H1 (cell line): ENCODE measurements at regions not wholly inside any gene's neighbourhood (a gene's known extent, or its start where the extent isn't known, plus 50 kb on each side); places are given as distances from the start of the nearest gene placed in this dataset.

ENCODE experiments used
- CTCF ChIA-PET: fragments of 300-600 bp; sonication (Branson Sonifier 250); formaldehyde crosslinking; loops from one replicate; lab custom pipeline; 2021; ENCODE audit not compliant: partially characterized antibody; lab: Charles Lee
- POLR2A ChIA-PET: fragments of 300-600 bp; sonication (Branson Sonifier 250); formaldehyde crosslinking; loops from one replicate; lab custom pipeline; 2021; ENCODE audit warnings: inconsistent platforms; ENCODE audit not compliant: partially characterized antibody; lab: Charles Lee
- DNase-seq, 2 experiments: peaks; one replicate each; pipeline versions ENCODE4 v3.0.0 to v3.0.0-alpha.2; 2010 to 2022; ENCODE audit warnings: low spot score in 2 of 2, low read depth in 1 of 2, mixed read lengths in 1 of 2
- FAIRE-seq: peaks from 2 replicates; lab custom pipeline; 2011; peaks lifted over from hg19 to GRCh38; lab: Jason Lieb, UNC
- H2AFZ ChIP-seq: 2 replicates; pipeline ENCODE4 v1.8.1; 2012; ENCODE audit warnings: low read length, inconsistent platforms
- H2AK5ac ChIP-seq: 2 replicates; pipeline ENCODE4 v1.6.1; 2013; ENCODE audit warnings: low read depth, low read length
- H2BK120ac ChIP-seq: replicated peaks from 2 replicates; pipeline ENCODE3; 2013; ENCODE audit warnings: low read depth, low read length, inconsistent platforms
- H2BK12ac ChIP-seq: 2 replicates; pipeline ENCODE4 v1.6.1; 2013; ENCODE audit warnings: low read depth, low read length
- H2BK15ac ChIP-seq: 2 replicates; pipeline ENCODE4 v1.6.1; 2013; ENCODE audit warnings: low read length
- H2BK20ac ChIP-seq: 2 replicates; pipeline ENCODE4 v1.6.1; 2013; ENCODE audit warnings: low read length
- H2BK5ac ChIP-seq: 2 replicates; pipeline ENCODE4 v1.6.1; 2013; ENCODE audit warnings: low read depth, low read length
- H3K14ac ChIP-seq: 2 replicates; pipeline ENCODE4 v1.6.1; 2013; ENCODE audit warnings: inconsistent platforms; ENCODE audit not compliant: insufficient read length
- H3K18ac ChIP-seq: 2 replicates; pipeline ENCODE4 v1.6.1; 2013; ENCODE audit warnings: low read length; ENCODE audit errors: extremely low read depth
- H3K23ac ChIP-seq: 2 replicates; pipeline ENCODE4 v1.6.1; 2013; ENCODE audit warnings: inconsistent platforms; ENCODE audit not compliant: insufficient read length
- H3K23me2 ChIP-seq: 2 replicates; pipeline ENCODE4 v1.6.1; 2013; ENCODE audit warnings: low read depth, low read length
- H3K27ac ChIP-seq: 2 replicates; pipeline ENCODE4 v1.6.1; 2011; ENCODE audit warnings: low read depth, low read length, inconsistent platforms
- H3K27me3 ChIP-seq, 4 experiments: replicated peaks in 1 of 4; 1 replicate in 1 of 4; 2 replicates in 3 of 4; pipeline versions ENCODE4 v1.6.1 to v1.8.1; 2011 to 2013; ENCODE audit warnings: low read length in 3 of 4, mild to moderate bottlenecking in 3 of 4, inconsistent platforms in 2 of 4, mixed read lengths in 2 of 4, moderate library complexity in 1 of 4; ENCODE audit not compliant: control insufficient read depth in 3 of 4, insufficient read depth in 3 of 4; ENCODE audit errors: extremely low read depth in 1 of 4
- H3K36me3 ChIP-seq, 4 experiments: 2 replicates each; pipeline versions ENCODE4 v1.6.1 to v1.8.1; 2011 to 2013; ENCODE audit warnings: mild to moderate bottlenecking in 4 of 4, low read length in 3 of 4, moderate library complexity in 2 of 4, control low read depth in 1 of 4, inconsistent platforms in 1 of 4; ENCODE audit not compliant: insufficient read depth in 4 of 4, control insufficient read depth in 2 of 4
- H3K4ac ChIP-seq: replicated peaks from 2 replicates; pipeline ENCODE3; 2013; ENCODE audit warnings: low read length, low read depth, mixed read lengths, inconsistent platforms; ENCODE audit not compliant: insufficient read length
- H3K4me1 ChIP-seq, 4 experiments: replicated peaks in 1 of 4; 1 replicate in 1 of 4; 2 replicates in 3 of 4; pipeline versions ENCODE4 v1.6.1 to v1.8.1; 2011 to 2013; ENCODE audit warnings: low read length in 3 of 4, inconsistent platforms in 2 of 4, mixed read lengths in 1 of 4; ENCODE audit not compliant: insufficient read depth in 4 of 4, control insufficient read depth in 3 of 4
- H3K4me2 ChIP-seq, 2 experiments: 2 replicates each; pipeline versions ENCODE4 v1.6.1 to v1.8.1; 2011 to 2013; ENCODE audit warnings: low read depth in 2 of 2, low read length in 2 of 2, control low read depth in 1 of 2, inconsistent platforms in 1 of 2, mild to moderate bottlenecking in 1 of 2; ENCODE audit not compliant: insufficient read depth in 1 of 2
- H3K4me3 ChIP-seq, 4 experiments: fragments of 200-600, 300-600 bp in 1 of 4; sonication (generic), shearing (Covaris generic), sonication (Bioruptor Twin) in 1 of 4; 2 replicates each; pipeline versions ENCODE4 v1.5.1 to v1.8.1; 2011 to 2016; ENCODE audit warnings: low read length in 4 of 4, low read depth in 3 of 4, control low read depth in 2 of 4, inconsistent platforms in 2 of 4, mild to moderate bottlenecking in 2 of 4, mixed read lengths in 1 of 4, moderate library complexity in 1 of 4; ENCODE audit not compliant: insufficient read depth in 2 of 4; ENCODE audit errors: extremely low read depth in 1 of 4
- H3K56ac ChIP-seq: replicated peaks from 2 replicates; pipeline ENCODE3; 2013; ENCODE audit warnings: low read depth, mild to moderate bottlenecking, mixed read lengths, low read length, inconsistent platforms; ENCODE audit not compliant: insufficient read length
- H3K79me1 ChIP-seq: 2 replicates; pipeline ENCODE4 v1.6.1; 2013; ENCODE audit warnings: low read depth, low read length, control low read depth
- H3K79me2 ChIP-seq, 2 experiments: 2 replicates each; pipeline versions ENCODE4 v1.6.1 to v1.8.1; 2012 to 2013; ENCODE audit warnings: low read length in 2 of 2, mild to moderate bottlenecking in 2 of 2, inconsistent platforms in 1 of 2; ENCODE audit not compliant: insufficient read depth in 2 of 2, control insufficient read depth in 1 of 2
- H3K9ac ChIP-seq, 4 experiments: replicated peaks in 1 of 4; 1 replicate in 1 of 4; 2 replicates in 3 of 4; pipeline versions ENCODE4 v1.6.1 to v1.8.1; 2011 to 2013; ENCODE audit warnings: low read depth in 3 of 4, low read length in 3 of 4, control low read depth in 2 of 4, mild to moderate bottlenecking in 2 of 4, moderate library complexity in 2 of 4, inconsistent platforms in 1 of 4; ENCODE audit errors: extremely low read depth in 1 of 4
- H3K9me3 ChIP-seq, 2 experiments: 2 replicates each; pipeline versions ENCODE4 v1.6.1 to v1.8.1; 2012 to 2013; ENCODE audit warnings: mild to moderate bottlenecking in 2 of 2, moderate library complexity in 2 of 2, control low read depth in 1 of 2, inconsistent platforms in 1 of 2, low read depth in 1 of 2, low read length in 1 of 2, mixed read lengths in 1 of 2; ENCODE audit not compliant: insufficient read depth in 2 of 2
- H4K20me1 ChIP-seq, 2 experiments: replicated peaks in 1 of 2; 2 replicates each; pipeline versions ENCODE3 to v1.8.1; 2011 to 2013; ENCODE audit warnings: inconsistent platforms in 2 of 2, low read length in 2 of 2, mild to moderate bottlenecking in 1 of 2; ENCODE audit not compliant: insufficient read depth in 2 of 2, control insufficient read depth in 1 of 2
- H4K5ac ChIP-seq: 2 replicates; pipeline ENCODE4 v1.6.1; 2013; ENCODE audit warnings: low read length, low read depth, mixed read lengths, inconsistent platforms; ENCODE audit not compliant: insufficient read length
- H4K8ac ChIP-seq: 2 replicates; pipeline ENCODE4 v1.8.0; 2013; ENCODE audit warnings: mild to moderate bottlenecking, moderate library complexity, low read length, inconsistent platforms; ENCODE audit not compliant: insufficient read depth; ENCODE audit errors: extremely low read depth
- H4K91ac ChIP-seq: replicated peaks from 2 replicates; pipeline ENCODE3; 2013; ENCODE audit warnings: low read length, mixed read lengths, inconsistent platforms; ENCODE audit not compliant: insufficient read length
- ATF3 ChIP-seq: IDR thresholded peaks from 2 replicates; pipeline ENCODE4 v1.6.1; 2011; ENCODE audit warnings: low read depth, mild to moderate bottlenecking, low read length; ENCODE audit not compliant: insufficient read depth
- BACH1 ChIP-seq: IDR thresholded peaks from 2 replicates; pipeline ENCODE4 v1.6.1; 2012; ENCODE audit warnings: low read length, improper control_type of control experiment
- CHD1 ChIP-seq: IDR thresholded peaks from 2 replicates; pipeline ENCODE4 v1.6.1; 2012; ENCODE audit warnings: low read depth, low read length, improper control_type of control experiment
- EGR1 ChIP-seq: IDR thresholded peaks from 2 replicates; pipeline ENCODE4 v1.6.1; 2011; ENCODE audit warnings: low read depth, low read length, borderline replicate concordance
- EP300 ChIP-seq, 2 experiments: IDR thresholded peaks; 1 replicate in 1 of 2; 2 replicates in 1 of 2; pipeline ENCODE4 v1.6.1; 2011 to 2012; ENCODE audit warnings: low read depth in 2 of 2, low read length in 2 of 2, mild to moderate bottlenecking in 2 of 2, borderline replicate concordance in 1 of 2, inconsistent platforms in 1 of 2, moderate library complexity in 1 of 2
- JUN ChIP-seq: IDR thresholded peaks from 2 replicates; pipeline ENCODE4 v1.6.1; 2011; ENCODE audit warnings: low read depth, mild to moderate bottlenecking, improper control_type of control experiment, low read length
- SIRT6 ChIP-seq: IDR thresholded peaks from one replicate; pipeline ENCODE4 v1.7.1; 2012; ENCODE audit warnings: low read length, inconsistent platforms
- SP2 ChIP-seq: IDR thresholded peaks from 2 replicates; pipeline ENCODE4 v1.6.1; 2012; ENCODE audit warnings: mild to moderate bottlenecking, low read length, inconsistent platforms
- TAF7 ChIP-seq: optimal IDR thresholded peaks from 2 replicates; pipeline ENCODE3; 2011; ENCODE audit warnings: low read depth, mild to moderate bottlenecking, inconsistent platforms, low read length, moderate library complexity, borderline replicate concordance
- YY1 ChIP-seq: IDR thresholded peaks from 2 replicates; pipeline ENCODE4 v1.6.1; 2011; ENCODE audit warnings: low read depth, mild to moderate bottlenecking, low read length
- WGBS, 2 experiments: shearing (Covaris generic) in 1 of 2; methylation state at CpG; one replicate each; pipeline versions ENCODE4 v1.1.6 to v1.1.7; 2013 to 2015; ENCODE audit warnings: low lambda C conversion rate in 2 of 2, mixed read lengths in 2 of 2, inconsistent platforms in 1 of 2, low coverage in 1 of 2, missing lambda C conversion rate in 1 of 2; ENCODE audit not compliant: insufficient replicate concordance in 2 of 2, insufficient coverage in 1 of 2, insufficient read length in 1 of 2; ENCODE audit errors: extremely low coverage in 1 of 2, missing lambda C conversion rate in 1 of 2; 5-methylcytosine and 5-hydroxymethylcytosine counted together
- TF ChIP-seq, protein P1 (sequence below): IDR thresholded peaks from 2 replicates; pipeline ENCODE4 v1.6.1; 2012; ENCODE audit warnings: low read length, inconsistent platforms

DNA sequence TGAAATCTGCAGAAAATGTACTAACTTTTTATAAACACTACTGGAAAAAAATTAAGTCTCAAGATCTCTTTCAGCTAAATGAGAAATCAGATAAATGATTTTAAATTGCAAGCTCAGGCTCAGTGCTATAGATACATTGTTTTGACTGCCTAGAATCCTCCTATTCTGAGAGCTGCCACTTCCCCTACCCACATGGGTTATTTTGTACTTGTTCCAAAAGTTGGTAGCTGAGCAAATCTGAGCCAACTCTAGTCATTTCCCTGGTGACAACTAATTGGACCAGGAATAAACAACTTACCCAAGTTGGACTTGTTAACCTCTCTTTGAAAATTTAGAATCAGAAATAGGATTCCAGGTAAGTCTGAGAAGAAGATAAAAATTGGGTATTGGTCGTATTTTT is 202.1 kb downstream of the MBL2 start:
- Histone ChIP-seq H2BK5ac (no peak overlapping the region), H3K79me2 (no peaks in the 10 kb centered on the region), H3K4me1 (no peaks in the 10 kb centered on the region), H3K23me2 (no peaks in the 10 kb centered on the region), H4K20me1 (no peaks in the 10 kb centered on the region), H2BK20ac (no peak overlapping the region), H3K56ac (no peak overlapping the region), H3K4ac (no peak overlapping the region), H4K5ac (no peak overlapping the region), H4K91ac (no peak overlapping the region), H3K4me2 (no peak overlapping the region), H3K23ac (no peak overlapping the region), H3K9me3 (no peaks in the 10 kb centered on the region), H2AFZ (no peak overlapping the region)
- no peak for DNase-seq
- 81% methylated on average over 1 of the region's 1 CpG; no CpG with 5 or more reads in 1 of the 2 experiments for WGBS, 2 experiments
- TF ChIP-seq SP2 (no peak), ATF3 (no peak), EGR1 (no peak), TAF7 (no peak), BACH1 (no peak), YY1 (no peak), CHD1 (no peak), JUN (no peak), EP300 (IDR thresholded peaks at IDR 0.05; ENCODE audit: borderline replicate concordance in 1 of 2, low read depth in 2 of 2, low read length in 2 of 2) (no peak), SIRT6 (no peak)
- TF ChIP-seq, protein P1, sequence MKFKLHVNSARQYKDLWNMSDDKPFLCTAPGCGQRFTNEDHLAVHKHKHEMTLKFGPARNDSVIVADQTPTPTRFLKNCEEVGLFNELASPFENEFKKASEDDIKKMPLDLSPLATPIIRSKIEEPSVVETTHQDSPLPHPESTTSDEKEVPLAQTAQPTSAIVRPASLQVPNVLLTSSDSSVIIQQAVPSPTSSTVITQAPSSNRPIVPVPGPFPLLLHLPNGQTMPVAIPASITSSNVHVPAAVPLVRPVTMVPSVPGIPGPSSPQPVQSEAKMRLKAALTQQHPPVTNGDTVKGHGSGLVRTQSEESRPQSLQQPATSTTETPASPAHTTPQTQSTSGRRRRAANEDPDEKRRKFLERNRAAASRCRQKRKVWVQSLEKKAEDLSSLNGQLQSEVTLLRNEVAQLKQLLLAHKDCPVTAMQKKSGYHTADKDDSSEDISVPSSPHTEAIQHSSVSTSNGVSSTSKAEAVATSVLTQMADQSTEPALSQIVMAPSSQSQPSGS, result no peak
- TF ChIP-seq, all 59 proteins: peak for 0
- Histone ChIP-seq H3K36me3 (no peaks in the 10 kb centered on the region), H2BK12ac (no peak overlapping the region), H3K79me1 (no peaks in the 10 kb centered on the region), H2AK5ac (no peak overlapping the region), H4K8ac (no peak overlapping the region), H3K9ac (no peak overlapping the region), H3K4me3 (no peak overlapping the region), H3K14ac (no peak overlapping the region), H3K18ac (no peak overlapping the region), H2BK120ac (no peak overlapping the region), H3K27me3 (no peaks in the 10 kb centered on the region), H3K27ac (no peak overlapping the region), H2BK15ac (no peak overlapping the region)
- ChIA-PET POLR2A (no interaction called here), CTCF (no interaction called here)
- no peak for FAIRE-seq
